ENCODE measurements at regions not wholly inside any gene's neighbourhood (a gene's known extent, or its start where the extent isn't known, plus 50 kb on each side); places are given as distances from the start of the nearest gene placed in this dataset.
A peak's percentile ranks its signal among the peaks of the same experiment; 100 is the strongest.

DNA sequence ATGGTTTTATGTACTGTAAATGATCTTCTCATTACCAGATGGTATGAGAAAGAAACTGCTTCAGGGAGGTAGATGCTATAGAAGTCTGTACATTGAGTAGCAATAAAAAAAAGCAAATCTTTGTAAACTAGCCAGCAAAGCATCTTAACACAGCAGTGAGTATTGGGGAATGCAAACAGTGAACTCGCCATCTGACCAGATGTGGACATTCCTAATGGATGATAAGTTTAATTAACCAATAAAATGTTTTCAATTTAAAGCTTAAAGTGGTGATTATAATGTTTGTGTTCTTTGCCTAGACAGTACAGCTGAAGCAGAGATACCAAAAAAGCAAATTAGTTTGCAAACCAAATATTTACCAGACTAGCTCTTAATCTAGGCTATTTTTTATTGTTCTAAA, 1144.2 kb downstream of the FAT4 start (continued):
- TF ChIP-seq, protein P1, sequence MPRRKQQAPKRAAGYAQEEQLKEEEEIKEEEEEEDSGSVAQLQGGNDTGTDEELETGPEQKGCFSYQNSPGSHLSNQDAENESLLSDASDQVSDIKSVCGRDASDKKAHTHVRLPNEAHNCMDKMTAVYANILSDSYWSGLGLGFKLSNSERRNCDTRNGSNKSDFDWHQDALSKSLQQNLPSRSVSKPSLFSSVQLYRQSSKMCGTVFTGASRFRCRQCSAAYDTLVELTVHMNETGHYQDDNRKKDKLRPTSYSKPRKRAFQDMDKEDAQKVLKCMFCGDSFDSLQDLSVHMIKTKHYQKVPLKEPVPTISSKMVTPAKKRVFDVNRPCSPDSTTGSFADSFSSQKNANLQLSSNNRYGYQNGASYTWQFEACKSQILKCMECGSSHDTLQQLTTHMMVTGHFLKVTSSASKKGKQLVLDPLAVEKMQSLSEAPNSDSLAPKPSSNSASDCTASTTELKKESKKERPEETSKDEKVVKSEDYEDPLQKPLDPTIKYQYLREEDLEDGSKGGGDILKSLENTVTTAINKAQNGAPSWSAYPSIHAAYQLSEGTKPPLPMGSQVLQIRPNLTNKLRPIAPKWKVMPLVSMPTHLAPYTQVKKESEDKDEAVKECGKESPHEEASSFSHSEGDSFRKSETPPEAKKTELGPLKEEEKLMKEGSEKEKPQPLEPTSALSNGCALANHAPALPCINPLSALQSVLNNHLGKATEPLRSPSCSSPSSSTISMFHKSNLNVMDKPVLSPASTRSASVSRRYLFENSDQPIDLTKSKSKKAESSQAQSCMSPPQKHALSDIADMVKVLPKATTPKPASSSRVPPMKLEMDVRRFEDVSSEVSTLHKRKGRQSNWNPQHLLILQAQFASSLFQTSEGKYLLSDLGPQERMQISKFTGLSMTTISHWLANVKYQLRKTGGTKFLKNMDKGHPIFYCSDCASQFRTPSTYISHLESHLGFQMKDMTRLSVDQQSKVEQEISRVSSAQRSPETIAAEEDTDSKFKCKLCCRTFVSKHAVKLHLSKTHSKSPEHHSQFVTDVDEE (CRISPR knock-in tag; IDR thresholded peaks at IDR 0.05) = peak; percentile 81; the same call in 1 of the 2 replicates
- TF ChIP-seq, protein P2, sequence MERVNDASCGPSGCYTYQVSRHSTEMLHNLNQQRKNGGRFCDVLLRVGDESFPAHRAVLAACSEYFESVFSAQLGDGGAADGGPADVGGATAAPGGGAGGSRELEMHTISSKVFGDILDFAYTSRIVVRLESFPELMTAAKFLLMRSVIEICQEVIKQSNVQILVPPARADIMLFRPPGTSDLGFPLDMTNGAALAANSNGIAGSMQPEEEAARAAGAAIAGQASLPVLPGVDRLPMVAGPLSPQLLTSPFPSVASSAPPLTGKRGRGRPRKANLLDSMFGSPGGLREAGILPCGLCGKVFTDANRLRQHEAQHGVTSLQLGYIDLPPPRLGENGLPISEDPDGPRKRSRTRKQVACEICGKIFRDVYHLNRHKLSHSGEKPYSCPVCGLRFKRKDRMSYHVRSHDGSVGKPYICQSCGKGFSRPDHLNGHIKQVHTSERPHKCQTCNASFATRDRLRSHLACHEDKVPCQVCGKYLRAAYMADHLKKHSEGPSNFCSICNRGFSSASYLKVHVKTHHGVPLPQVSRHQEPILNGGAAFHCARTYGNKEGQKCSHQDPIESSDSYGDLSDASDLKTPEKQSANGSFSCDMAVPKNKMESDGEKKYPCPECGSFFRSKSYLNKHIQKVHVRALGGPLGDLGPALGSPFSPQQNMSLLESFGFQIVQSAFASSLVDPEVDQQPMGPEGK (CRISPR knock-in tag; IDR thresholded peaks at IDR 0.05; ENCODE audit: borderline replicate concordance) = no peak
- TF ChIP-seq, protein P3, sequence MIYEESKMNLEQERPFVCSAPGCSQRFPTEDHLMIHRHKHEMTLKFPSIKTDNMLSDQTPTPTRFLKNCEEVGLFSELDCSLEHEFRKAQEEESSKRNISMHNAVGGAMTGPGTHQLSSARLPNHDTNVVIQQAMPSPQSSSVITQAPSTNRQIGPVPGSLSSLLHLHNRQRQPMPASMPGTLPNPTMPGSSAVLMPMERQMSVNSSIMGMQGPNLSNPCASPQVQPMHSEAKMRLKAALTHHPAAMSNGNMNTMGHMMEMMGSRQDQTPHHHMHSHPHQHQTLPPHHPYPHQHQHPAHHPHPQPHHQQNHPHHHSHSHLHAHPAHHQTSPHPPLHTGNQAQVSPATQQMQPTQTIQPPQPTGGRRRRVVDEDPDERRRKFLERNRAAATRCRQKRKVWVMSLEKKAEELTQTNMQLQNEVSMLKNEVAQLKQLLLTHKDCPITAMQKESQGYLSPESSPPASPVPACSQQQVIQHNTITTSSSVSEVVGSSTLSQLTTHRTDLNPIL (CRISPR knock-in tag; IDR thresholded peaks at IDR 0.05; ENCODE audit: low read depth) = no peak
- TF ChIP-seq CSDC2 (CRISPR knock-in tag; IDR thresholded peaks at IDR 0.05) (no peak), SNAI2 (CRISPR knock-in tag; IDR thresholded peaks at IDR 0.05) (no peak), GLIS3 (CRISPR knock-in tag; IDR thresholded peaks at IDR 0.05) (no peak), ZNF70 (CRISPR knock-in tag; IDR thresholded peaks at IDR 0.05) (no peak)

DNA sequence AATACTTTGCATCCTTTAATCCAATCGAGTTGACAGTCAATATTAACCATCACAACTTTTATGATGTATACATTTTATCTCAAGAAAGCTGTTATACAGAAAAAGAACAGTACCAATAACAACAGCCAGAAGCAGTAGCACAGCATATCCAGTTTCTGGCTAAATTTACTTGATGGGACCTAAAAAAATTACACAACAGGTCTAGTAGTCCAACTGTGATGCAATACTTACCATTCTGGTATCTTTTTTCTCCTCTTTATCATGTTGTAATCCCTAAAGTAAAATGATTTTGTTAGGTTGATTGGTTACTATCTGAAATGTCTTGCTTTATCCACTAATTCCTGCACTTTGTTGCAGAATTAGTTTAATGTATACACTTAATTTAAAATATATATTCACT, 1150.6 kb downstream of the FAT4 start:
- ATAC-seq = no peak

DNA sequence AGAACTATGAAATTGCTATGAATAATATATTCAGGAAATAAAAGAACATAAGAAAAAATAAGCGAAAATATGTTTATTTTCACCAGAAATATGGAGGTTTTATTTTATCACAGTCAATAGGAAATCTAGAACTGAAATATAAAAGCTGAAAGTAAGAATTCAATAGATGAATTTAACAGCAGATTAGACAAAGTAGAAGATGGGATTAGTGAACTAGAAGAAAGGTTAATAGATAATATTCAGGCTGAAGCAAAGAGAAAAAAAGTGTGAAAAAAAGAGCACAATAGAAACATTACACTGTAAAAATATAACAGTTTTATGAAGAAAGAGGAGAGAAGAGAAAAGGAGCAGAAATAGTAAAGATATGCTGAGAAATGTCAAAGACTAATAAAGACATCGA, 1152.1 kb downstream of the FAT4 start:
- ATAC-seq = no peak

More for the DNA sequence above, 1150.6 kb downstream of the FAT4 start:
- TF ChIP-seq, protein P3 (CRISPR knock-in tag; IDR thresholded peaks at IDR 0.05; ENCODE audit: low read depth) = no peak
- TF ChIP-seq ISL1 (CRISPR knock-in tag; IDR thresholded peaks at IDR 0.05) = no peak
- no peak for TF ChIP-seq ZNF565 (CRISPR knock-in tag; conservative IDR thresholded peaks at IDR 0.05; ENCODE audit: low read depth)
- no peak for TF ChIP-seq TCF4 (CRISPR knock-in tag; IDR thresholded peaks at IDR 0.05; ENCODE audit: borderline replicate concordance)
- TF ChIP-seq ZFP30 (CRISPR knock-in tag; IDR thresholded peaks at IDR 0.05) = no peak
- no peak for TF ChIP-seq RARB (CRISPR knock-in tag; IDR thresholded peaks at IDR 0.05)
- TF ChIP-seq, protein P4, sequence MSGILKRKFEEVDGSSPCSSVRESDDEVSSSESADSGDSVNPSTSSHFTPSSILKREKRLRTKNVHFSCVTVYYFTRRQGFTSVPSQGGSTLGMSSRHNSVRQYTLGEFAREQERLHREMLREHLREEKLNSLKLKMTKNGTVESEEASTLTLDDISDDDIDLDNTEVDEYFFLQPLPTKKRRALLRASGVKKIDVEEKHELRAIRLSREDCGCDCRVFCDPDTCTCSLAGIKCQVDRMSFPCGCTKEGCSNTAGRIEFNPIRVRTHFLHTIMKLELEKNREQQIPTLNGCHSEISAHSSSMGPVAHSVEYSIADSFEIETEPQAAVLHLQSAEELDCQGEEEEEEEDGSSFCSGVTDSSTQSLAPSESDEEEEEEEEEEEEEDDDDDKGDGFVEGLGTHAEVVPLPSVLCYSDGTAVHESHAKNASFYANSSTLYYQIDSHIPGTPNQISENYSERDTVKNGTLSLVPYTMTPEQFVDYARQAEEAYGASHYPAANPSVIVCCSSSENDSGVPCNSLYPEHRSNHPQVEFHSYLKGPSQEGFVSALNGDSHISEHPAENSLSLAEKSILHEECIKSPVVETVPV (CRISPR knock-in tag; IDR thresholded peaks at IDR 0.05) = no peak
- TF ChIP-seq ZC3H10 (CRISPR knock-in tag; IDR thresholded peaks at IDR 0.05) = no peak
- TF ChIP-seq ZNF70 (CRISPR knock-in tag; IDR thresholded peaks at IDR 0.05) = no peak
- TF ChIP-seq, protein P1 (CRISPR knock-in tag; IDR thresholded peaks at IDR 0.05) = no peak

More for the DNA sequence above, 1152.1 kb downstream of the FAT4 start:
- peak; percentile 93 for TF ChIP-seq ZFP30 (CRISPR knock-in tag; IDR thresholded peaks at IDR 0.05)
- no peak for TF ChIP-seq OSR1 (CRISPR knock-in tag; IDR thresholded peaks at IDR 0.05)
- no peak for TF ChIP-seq SNAI2 (CRISPR knock-in tag; IDR thresholded peaks at IDR 0.05)
- no peak for TF ChIP-seq CSDC2 (CRISPR knock-in tag; IDR thresholded peaks at IDR 0.05)
- TF ChIP-seq, protein P1 (CRISPR knock-in tag; IDR thresholded peaks at IDR 0.05) = no peak
